Endothelial cell of umbilical vein (primary cell): ENCODE measurements at regions not wholly inside any gene's neighbourhood (a gene's known extent, or its start where the extent isn't known, plus 50 kb on each side); places are given as distances from the start of the nearest gene placed in this dataset.

ENCODE experiments used
- BruUV-seq: library from RNA; stranded (reverse); fragments of 400-500 nt; replicated peaks from 2 replicates; lab custom pipeline; 2021; lab: Mats Ljungman, UMichigan
- CTCF ChIA-PET: fragments of 300-600, 350-600 bp; sonication (Branson Sonifier 250); formaldehyde crosslinking; loops from one replicate; lab custom pipeline; 2021; ENCODE audit warnings: antibody characterized with exemption, inconsistent platforms; lab: Charles Lee
- POLR2A ChIA-PET: fragments of 300-600, 350-600 bp; sonication (Branson Sonifier 250); formaldehyde crosslinking; loops from one replicate; lab custom pipeline; 2021; ENCODE audit warnings: antibody characterized with exemption, inconsistent platforms; lab: Charles Lee
- DNase-seq: peaks from one replicate; pipeline ENCODE4 v3.0.0-alpha.2; 2011; ENCODE audit warnings: low read depth, low spot score
- FAIRE-seq: peaks from 2 replicates; lab custom pipeline; 2011; peaks lifted over from hg19 to GRCh38; lab: Jason Lieb, UNC
- H2AFZ ChIP-seq: 2 replicates; pipeline ENCODE4 v1.6.0; 2012; ENCODE audit warnings: low read depth, low read length, control low read depth, inconsistent platforms
- H3K27ac ChIP-seq: 2 replicates; pipeline ENCODE4 v1.5.1; 2011; ENCODE audit warnings: low read depth, mild to moderate bottlenecking, control low read depth, low read length, moderate library complexity; ENCODE audit not compliant: insufficient read depth
- H3K27me3 ChIP-seq, 2 experiments: 2 replicates each; pipeline versions ENCODE4 v1.6.0 to v1.6.1; 2011; ENCODE audit warnings: low read length in 2 of 2, mixed read lengths in 1 of 2; ENCODE audit not compliant: control insufficient read depth in 2 of 2, insufficient read depth in 2 of 2
- H3K36me3 ChIP-seq, 2 experiments: 2 replicates in 1 of 2; 3 replicates in 1 of 2; pipeline ENCODE4 v1.5.1; 2011; ENCODE audit warnings: low read length in 2 of 2, mild to moderate bottlenecking in 1 of 2, moderate library complexity in 1 of 2; ENCODE audit not compliant: control insufficient read depth in 2 of 2, insufficient read depth in 2 of 2; ENCODE audit errors: extremely low read depth in 1 of 2
- H3K4me1 ChIP-seq: 3 replicates; pipeline ENCODE4 v1.5.1; 2011; ENCODE audit warnings: mild to moderate bottlenecking, low read length; ENCODE audit not compliant: control insufficient read depth, insufficient read depth; ENCODE audit errors: extremely low read depth
- H3K4me2 ChIP-seq: 2 replicates; pipeline ENCODE4 v1.6.1; 2011; ENCODE audit warnings: low read length, control low read depth, mixed read lengths; ENCODE audit not compliant: insufficient read depth
- H3K4me3 ChIP-seq, 3 experiments: fragments of 200-600 bp in 1 of 3; sonication (generic), shearing (Covaris generic) in 1 of 3; replicated peaks in 1 of 3; 2 replicates each; pipeline ENCODE4 v1.5.1; 2011 to 2016; ENCODE audit warnings: control low read depth in 3 of 3, low read length in 3 of 3, mild to moderate bottlenecking in 2 of 3, inconsistent platforms in 1 of 3, low read depth in 1 of 3, moderate library complexity in 1 of 3; ENCODE audit not compliant: insufficient read depth in 1 of 3
- H3K79me2 ChIP-seq: 2 replicates; pipeline ENCODE4 v1.6.0; 2012; ENCODE audit warnings: low read length, inconsistent platforms; ENCODE audit not compliant: control insufficient read depth, insufficient read depth
- H3K9ac ChIP-seq: replicated peaks from 2 replicates; pipeline ENCODE3; 2011; ENCODE audit warnings: low read length, control low read depth; ENCODE audit not compliant: insufficient read depth; ENCODE audit errors: extremely low read depth
- H3K9me1 ChIP-seq: replicated peaks from 3 replicates; pipeline ENCODE4 v1.6.0; 2011; ENCODE audit warnings: mild to moderate bottlenecking, low read length; ENCODE audit not compliant: control insufficient read depth, insufficient read depth; ENCODE audit errors: extremely low read depth
- H3K9me3 ChIP-seq: replicated peaks from 2 replicates; pipeline ENCODE4 v1.5.1; 2012; ENCODE audit warnings: low read length, inconsistent platforms; ENCODE audit not compliant: control insufficient read depth, insufficient read depth
- H4K20me1 ChIP-seq: replicated peaks from 2 replicates; pipeline ENCODE3; 2011; ENCODE audit warnings: mild to moderate bottlenecking, low read length; ENCODE audit not compliant: control insufficient read depth, insufficient read depth; ENCODE audit errors: extremely low read depth
- CTCF ChIP-seq, 2 donors: IDR thresholded peaks; 1 replicate in 1 of 2; 2 replicates in 1 of 2; pipeline ENCODE4 v1.5.1; 2011; ENCODE audit warnings: low read length in 2 of 2, mild to moderate bottlenecking in 2 of 2, moderate library complexity in 2 of 2, control low read depth in 1 of 2, inconsistent platforms in 1 of 2, low read depth in 1 of 2; ENCODE audit not compliant: insufficient read depth in 1 of 2; ENCODE audit errors: extremely low read depth in 1 of 2
- EZH2 ChIP-seq: IDR thresholded peaks from 2 replicates; pipeline ENCODE4 v1.6.1; 2012; ENCODE audit warnings: borderline replicate concordance, low read depth, mild to moderate bottlenecking, moderate library complexity, low read length, inconsistent platforms; ENCODE audit not compliant: severe bottlenecking
- FOS ChIP-seq: IDR thresholded peaks from 2 replicates; pipeline ENCODE4 v1.6.1; 2011; ENCODE audit warnings: mild to moderate bottlenecking, low read length, moderate library complexity, borderline replicate concordance; ENCODE audit not compliant: insufficient read depth
- GATA2 ChIP-seq: IDR thresholded peaks from 2 replicates; pipeline ENCODE4 v1.7.0; 2011; ENCODE audit warnings: low read depth, mild to moderate bottlenecking, moderate library complexity, mixed read lengths, low read length; ENCODE audit not compliant: insufficient read length, insufficient read depth
- JUN ChIP-seq: IDR thresholded peaks from 2 replicates; pipeline ENCODE4 v1.6.1; 2011; ENCODE audit warnings: borderline replicate concordance, low read depth; ENCODE audit not compliant: insufficient read length, insufficient read depth
- MAX ChIP-seq: IDR thresholded peaks from 2 replicates; pipeline ENCODE4 v1.6.1; 2011; ENCODE audit not compliant: insufficient read depth, insufficient read length
- MYC ChIP-seq: IDR thresholded peaks from one replicate; pipeline ENCODE4 v1.6.1; 2011; ENCODE audit warnings: mild to moderate bottlenecking, low read depth, low read length
- POLR2A ChIP-seq: IDR thresholded peaks from 2 replicates; pipeline ENCODE4 v1.6.1; 2012; ENCODE audit warnings: low read depth, mild to moderate bottlenecking, control low read depth, low read length
- POLR2AphosphoS5 ChIP-seq: IDR thresholded peaks from 2 replicates; pipeline ENCODE4 v1.6.1; 2012; ENCODE audit warnings: low read depth, mild to moderate bottlenecking, control low read depth, low read length, moderate library complexity; ENCODE audit not compliant: insufficient read depth
- dilution Hi-C: fragments of 300-500 bp; cut with MboI; formaldehyde crosslinking; loops from one replicate; pipeline ENCODE4 v1.15.0; 2019; ENCODE audit warnings: low sequenced_read_pairs; ENCODE audit not compliant: extremely low pct_ligation_motif_present
- intact Hi-C: fragments of 100-400 bp; cut with micrococcal nuclease; formaldehyde crosslinking; loops from one replicate; pipeline ENCODE4 v1.10.0; 2022

DNA sequence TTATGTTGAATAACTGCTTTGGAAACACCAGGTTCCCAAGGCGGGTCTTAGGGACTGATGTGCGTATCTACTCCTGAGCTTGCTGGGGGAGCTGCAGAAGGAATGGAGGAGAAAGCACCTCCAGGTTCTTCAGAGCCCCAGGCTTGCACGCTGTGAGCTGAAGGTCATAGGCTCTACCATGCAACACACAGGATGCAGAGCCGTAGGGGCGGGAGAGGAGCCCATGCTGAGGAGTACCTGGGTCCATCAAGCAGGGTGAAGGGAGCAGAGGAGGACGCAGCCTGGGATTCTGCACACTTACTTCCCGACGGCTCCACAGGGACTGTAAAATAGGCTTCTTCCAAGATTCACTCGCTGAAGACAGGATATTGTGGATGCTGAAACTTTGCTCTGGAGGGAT lies 426.5 kb upstream of the FRG1 start:
- no peaks in the 10 kb centered on the region for H4K20me1 ChIP-seq
- TF ChIP-seq MYC (no peak), FOS (no peak), CTCF (IDR thresholded peaks at IDR 0.05; ENCODE audit: extremely low read depth in 1 of 2, insufficient read depth in 1 of 2, low read depth in 1 of 2, low read length in 2 of 2) (no peak), EZH2 (no peak), POLR2AphosphoS5 (no peak), GATA2 (no peak), POLR2A (no peak), MAX (no peak), JUN (no peak)
- no peak overlapping the region for H3K27ac ChIP-seq
- H3K36me3 ChIP-seq, result no peaks in the 10 kb centered on the region
- no peak overlapping the region for H2AFZ ChIP-seq
- H3K4me1 ChIP-seq, result no peaks in the 10 kb centered on the region
- FAIRE-seq (no peak), DNase-seq (no peak)
- CTCF ChIA-PET, result no interaction called here
- dilution Hi-C loops (no loop called here), intact Hi-C loops (no loop called here)
- POLR2A ChIA-PET, result no interaction called here
- H3K9ac ChIP-seq, result no peak overlapping the region
- no peak overlapping the region for H3K4me2 ChIP-seq
- H3K27me3 ChIP-seq, result no peaks in the 10 kb centered on the region
- H3K9me3 ChIP-seq, result peaks cover 11% of the 10 kb centered on the region
- no peak overlapping the region for H3K4me3 ChIP-seq
- no peaks in the 10 kb centered on the region for H3K79me2 ChIP-seq
- no TSS peak for BruUV-seq
- H3K9me1 ChIP-seq, result no peaks in the 10 kb centered on the region
